Upper lobe of left lung (tissue), 6 donors: ENCODE measurements at regions not wholly inside any gene's neighbourhood (a gene's known extent, or its start where the extent isn't known, plus 50 kb on each side); places are given as distances from the start of the nearest gene placed in this dataset.

Source experiments
- ATAC-seq, 2 donors: fragments of 200-7000 bp; cut with Tn5 transposase; one replicate each; pipeline ENCODE4 v1.9.1; 2022; ENCODE audit warnings: mild to moderate bottlenecking in 2 of 2, moderate library complexity in 2 of 2; ENCODE audit not compliant: low FRiP score in 2 of 2
- DNase-seq, 2 donors: peaks; one replicate each; pipeline ENCODE4 v3.0.0-alpha.2; 2019 to 2020
- H3K27ac ChIP-seq, 4 donors: fragments of 200-600 bp; sonication (generic); one replicate each; pipeline ENCODE4 v1.5.1; 2016 to 2019
- H3K27me3 ChIP-seq, 4 donors: fragments of 200-600 bp; sonication (generic); one replicate each; pipeline ENCODE4 v1.5.1; 2017 to 2019
- H3K36me3 ChIP-seq, 4 donors: fragments of 200-600 bp; sonication (generic); one replicate each; pipeline ENCODE4 v1.5.1; 2016 to 2019
- H3K4me1 ChIP-seq, 4 donors: fragments of 200-600 bp; sonication (generic); one replicate each; pipeline ENCODE4 v1.5.1; 2018 to 2019
- H3K4me3 ChIP-seq, 4 donors: fragments of 200-600 bp; sonication (generic); one replicate each; pipeline ENCODE4 v1.5.1; 2017 to 2019; ENCODE audit warnings: mild to moderate bottlenecking in 2 of 4, moderate library complexity in 1 of 4
- H3K9me3 ChIP-seq, 4 donors: fragments of 200-600 bp; sonication (generic); one replicate each; pipeline ENCODE4 v1.5.1; 2018 to 2019
- EP300 ChIP-seq, 4 donors: sonication (generic); formaldehyde crosslinking; IDR thresholded peaks; one replicate each; pipeline ENCODE4 v1.5.1; 2017; ENCODE audit warnings: antibody characterized with exemption in 4 of 4, control low read depth in 2 of 4
- POLR2A ChIP-seq, 4 donors: fragments of 450-650 bp; IDR thresholded peaks; one replicate each; pipeline ENCODE4 v1.5.1; 2016 to 2017; ENCODE audit warnings: antibody characterized with exemption in 4 of 4, mild to moderate bottlenecking in 2 of 4
- POLR2AphosphoS5 ChIP-seq, 2 donors: sonication (generic); formaldehyde crosslinking; IDR thresholded peaks; one replicate each; pipeline ENCODE4 v1.5.1; 2017; ENCODE audit warnings: antibody characterized with exemption in 2 of 2
- WGBS, 2 donors: methylation state at CpG; one replicate each; pipeline ENCODE4 v1.1.5; 2017 to 2018; 5-methylcytosine and 5-hydroxymethylcytosine counted together
- TF ChIP-seq, protein P1 (sequence below), 6 experiments: fragments of 450-650 bp in 4 of 6; fragments of 200-600 bp in 2 of 6; sonication (generic) in 2 of 6; IDR thresholded peaks; one replicate each; pipeline ENCODE4 v1.5.1; 2016 to 2019; ENCODE audit warnings: antibody characterized with exemption in 6 of 6
- donor health status: DM: no; HTN: no; CAD: no; lungs with moderate emphysema.
- donor health status: DM: no; HTN: yes; CAD: no; lungs with severe emphysema.

DNA sequence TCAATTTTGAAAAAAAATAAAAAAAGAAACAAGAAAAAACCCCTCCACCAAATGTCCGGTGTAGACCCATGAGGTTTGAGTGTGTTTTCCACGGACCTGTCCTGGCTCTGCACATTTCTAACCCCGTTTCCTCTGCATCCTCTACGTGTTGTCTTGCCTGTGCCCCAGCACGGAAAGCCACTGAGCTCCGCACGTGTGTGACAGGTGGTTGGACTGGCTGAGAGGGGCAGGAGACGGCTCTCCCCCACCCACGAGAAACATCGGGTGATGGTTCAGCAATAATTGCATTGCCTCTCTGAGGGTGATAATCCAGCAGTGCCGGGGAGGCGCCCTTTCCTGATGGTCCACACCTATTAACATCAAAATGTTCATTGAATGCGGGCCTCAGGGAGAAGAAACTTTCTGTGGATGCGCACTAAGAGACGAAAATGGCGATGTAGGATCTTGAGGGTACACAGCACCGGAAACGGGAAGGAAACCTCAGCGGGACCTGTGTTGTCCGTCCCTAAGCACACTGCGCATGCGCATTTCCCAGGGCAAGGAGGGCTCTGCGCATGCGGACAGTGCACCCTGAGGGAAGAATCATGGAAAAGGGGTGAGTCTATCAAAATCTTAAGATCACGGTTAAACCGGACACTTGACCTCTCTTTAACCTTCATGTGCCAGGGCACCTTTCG, 470.1 kb upstream of the ADARB2 start:
- H3K9me3 ChIP-seq = no peaks in the 10 kb centered on the region
- H3K4me3 ChIP-seq = no peak overlapping the region
- ATAC-seq = peak in 1 of 2 donors; percentile 67
- H3K27ac ChIP-seq = no peak overlapping the region
- H3K27me3 ChIP-seq = no peaks in the 10 kb centered on the region
- peak in 1 of 2 donors; percentile 24 for DNase-seq
- 94% methylated on average over 27 of the region's 27 CpGs for WGBS, 2 donors
- no peaks in the 10 kb centered on the region for H3K36me3 ChIP-seq
- H3K4me1 ChIP-seq = no peaks in the 10 kb centered on the region
- TF ChIP-seq POLR2AphosphoS5 (IDR thresholded peaks at IDR 0.05) (no peak), POLR2A (IDR thresholded peaks at IDR 0.05) (no peak), EP300 (IDR thresholded peaks at IDR 0.05) (no peak)
- TF ChIP-seq, protein P1, sequence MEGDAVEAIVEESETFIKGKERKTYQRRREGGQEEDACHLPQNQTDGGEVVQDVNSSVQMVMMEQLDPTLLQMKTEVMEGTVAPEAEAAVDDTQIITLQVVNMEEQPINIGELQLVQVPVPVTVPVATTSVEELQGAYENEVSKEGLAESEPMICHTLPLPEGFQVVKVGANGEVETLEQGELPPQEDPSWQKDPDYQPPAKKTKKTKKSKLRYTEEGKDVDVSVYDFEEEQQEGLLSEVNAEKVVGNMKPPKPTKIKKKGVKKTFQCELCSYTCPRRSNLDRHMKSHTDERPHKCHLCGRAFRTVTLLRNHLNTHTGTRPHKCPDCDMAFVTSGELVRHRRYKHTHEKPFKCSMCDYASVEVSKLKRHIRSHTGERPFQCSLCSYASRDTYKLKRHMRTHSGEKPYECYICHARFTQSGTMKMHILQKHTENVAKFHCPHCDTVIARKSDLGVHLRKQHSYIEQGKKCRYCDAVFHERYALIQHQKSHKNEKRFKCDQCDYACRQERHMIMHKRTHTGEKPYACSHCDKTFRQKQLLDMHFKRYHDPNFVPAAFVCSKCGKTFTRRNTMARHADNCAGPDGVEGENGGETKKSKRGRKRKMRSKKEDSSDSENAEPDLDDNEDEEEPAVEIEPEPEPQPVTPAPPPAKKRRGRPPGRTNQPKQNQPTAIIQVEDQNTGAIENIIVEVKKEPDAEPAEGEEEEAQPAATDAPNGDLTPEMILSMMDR (IDR thresholded peaks at IDR 0.05) = no peak

DNA sequence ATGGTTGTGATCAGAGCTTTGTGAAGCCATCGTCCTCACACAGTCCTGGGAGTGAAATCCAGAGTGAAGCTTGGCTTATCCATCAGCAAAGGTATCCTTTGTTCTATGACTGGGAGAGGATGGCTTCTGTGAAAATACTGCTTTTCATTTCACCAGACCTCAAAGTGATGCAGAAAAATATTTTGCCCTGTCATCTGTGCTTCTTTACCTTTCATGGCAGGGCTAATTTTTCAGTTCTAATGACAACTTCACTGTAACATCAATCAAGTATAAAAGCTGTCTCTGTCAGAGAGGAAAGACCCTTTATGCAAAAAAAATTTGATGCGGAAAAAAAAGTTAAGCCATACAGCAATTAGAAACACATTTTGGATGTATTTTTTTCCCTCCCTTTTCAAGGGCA, 468.1 kb upstream of the ADARB2 start:
- no peak for TF ChIP-seq POLR2AphosphoS5 (IDR thresholded peaks at IDR 0.05)
- TF ChIP-seq POLR2A (IDR thresholded peaks at IDR 0.05) = no peak
- TF ChIP-seq EP300 (IDR thresholded peaks at IDR 0.05) = no peak
- TF ChIP-seq, protein P1 (IDR thresholded peaks at IDR 0.05) = no peak
- DNase-seq (no peak), ATAC-seq (no peak)
- Histone ChIP-seq H3K4me1 (no peaks in the 10 kb centered on the region), H3K9me3 (no peaks in the 10 kb centered on the region), H3K27ac (no peak overlapping the region), H3K27me3 (no peaks in the 10 kb centered on the region), H3K36me3 (no peaks in the 10 kb centered on the region), H3K4me3 (no peak overlapping the region)
- 73 to 81% methylated on average over 2 of the region's 2 CpGs for WGBS, 2 donors

DNA sequence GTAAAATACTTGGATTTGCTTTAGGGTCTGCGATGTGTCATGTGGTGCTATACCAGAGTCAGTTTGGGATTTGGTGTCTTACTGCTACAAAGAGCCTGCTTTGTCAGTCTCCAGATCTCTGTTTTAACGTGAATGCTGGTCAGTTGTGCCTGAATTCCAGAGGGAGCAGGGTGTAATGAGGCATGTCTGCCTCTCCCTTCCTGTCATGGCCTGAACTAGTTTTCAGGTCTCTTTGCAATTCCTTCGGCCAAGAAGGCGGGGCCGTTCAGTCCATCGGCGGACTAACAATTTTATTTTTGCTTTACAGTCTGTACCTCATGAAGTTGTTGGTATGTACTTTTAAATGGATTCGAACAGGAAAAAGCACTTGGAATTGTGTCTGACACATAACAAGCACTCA, 465.1 kb upstream of the ADARB2 start:
- DNase-seq = no peak
- no peaks in the 10 kb centered on the region for H3K4me1 ChIP-seq
- no peak for ATAC-seq
- no peak overlapping the region for H3K4me3 ChIP-seq
- no peaks in the 10 kb centered on the region for H3K36me3 ChIP-seq
- TF ChIP-seq POLR2A (IDR thresholded peaks at IDR 0.05) = no peak
- TF ChIP-seq POLR2AphosphoS5 (IDR thresholded peaks at IDR 0.05) = no peak
- no peak for TF ChIP-seq EP300 (IDR thresholded peaks at IDR 0.05)
- TF ChIP-seq, protein P1 (IDR thresholded peaks at IDR 0.05) = no peak
- peaks cover 0 to 7% (median 0%) of the 10 kb centered on the region in 4 donors for H3K9me3 ChIP-seq
- H3K27ac ChIP-seq = no peak overlapping the region
- H3K27me3 ChIP-seq = no peaks in the 10 kb centered on the region
- 53 to 61% methylated on average over 8 of the region's 8 CpGs for WGBS, 2 donors

DNA sequence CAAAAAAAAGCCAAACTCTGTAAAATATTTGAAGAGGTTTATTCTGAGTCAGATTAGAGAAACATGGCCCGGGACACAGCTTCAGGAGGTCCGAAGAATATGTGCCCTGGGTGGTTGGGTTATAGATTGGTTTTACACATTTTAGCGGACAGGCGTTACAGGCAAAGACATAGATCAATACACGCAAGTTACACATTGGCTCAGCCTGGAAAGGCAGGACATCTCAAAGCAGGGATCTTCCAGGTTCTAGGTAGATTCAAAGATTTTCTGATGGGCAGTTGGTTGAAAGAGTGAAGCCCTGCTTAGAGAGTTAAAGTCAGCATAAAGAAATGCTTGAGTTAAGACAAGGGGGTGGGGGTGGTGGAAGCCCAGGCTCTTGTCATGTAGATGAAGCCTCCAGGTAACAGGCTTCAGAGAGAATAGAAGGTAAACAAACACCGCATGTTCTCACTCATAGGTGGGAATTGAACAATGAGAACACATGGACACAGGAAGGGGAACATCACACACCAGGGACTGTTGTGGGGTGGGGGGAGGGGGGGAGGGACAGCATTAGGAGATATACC, 464.3 kb upstream of the ADARB2 start:
- Histone ChIP-seq H3K9me3 (peaks cover 0 to 8% (median 0%) of the 10 kb centered on the region in 4 donors), H3K4me3 (no peak overlapping the region), H3K27me3 (no peaks in the 10 kb centered on the region), H3K27ac (no peak overlapping the region), H3K36me3 (no peaks in the 10 kb centered on the region), H3K4me1 (no peaks in the 10 kb centered on the region)
- 82 to 91% methylated on average over 6 of the region's 6 CpGs for WGBS, 2 donors
- DNase-seq = no peak
- no peak for TF ChIP-seq POLR2AphosphoS5 (IDR thresholded peaks at IDR 0.05)
- no peak for TF ChIP-seq POLR2A (IDR thresholded peaks at IDR 0.05)
- TF ChIP-seq EP300 (IDR thresholded peaks at IDR 0.05) = no peak
- TF ChIP-seq, protein P1 (IDR thresholded peaks at IDR 0.05) = no peak
- no peak for ATAC-seq

DNA sequence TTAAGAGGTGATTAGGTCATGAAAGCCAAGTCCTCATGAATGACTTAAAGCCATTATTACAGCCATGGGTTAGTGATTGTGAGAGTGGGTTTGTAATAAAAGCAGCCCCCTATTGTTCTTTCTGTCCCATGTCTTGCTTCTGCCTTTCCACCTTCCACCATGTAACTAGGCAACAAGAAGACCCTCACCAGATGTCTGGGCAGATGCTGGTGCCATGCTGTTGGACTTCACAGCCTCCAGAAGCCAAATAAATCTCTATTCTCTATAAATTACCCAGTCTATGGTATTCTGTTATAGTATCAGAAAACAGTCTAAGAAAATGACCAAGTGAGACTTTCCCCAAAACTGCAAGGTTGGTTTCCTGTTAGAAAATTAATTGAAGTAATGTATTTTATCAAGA, 460.3 kb upstream of the ADARB2 start:
- TF ChIP-seq, protein P1 (IDR thresholded peaks at IDR 0.05) = no peak
- TF ChIP-seq POLR2A (IDR thresholded peaks at IDR 0.05) (no peak), POLR2AphosphoS5 (IDR thresholded peaks at IDR 0.05) (no peak), EP300 (IDR thresholded peaks at IDR 0.05) (no peak)
- no peaks in the 10 kb centered on the region for H3K36me3 ChIP-seq
- DNase-seq (no peak), ATAC-seq (no peak)
- H3K4me1 ChIP-seq = no peaks in the 10 kb centered on the region
- peaks cover 0 to 8% (median 0%) of the 10 kb centered on the region in 4 donors for H3K9me3 ChIP-seq
- H3K27me3 ChIP-seq = no peaks in the 10 kb centered on the region
- H3K27ac ChIP-seq = no peak overlapping the region
- no peak overlapping the region for H3K4me3 ChIP-seq
